ENCODE measurements at regions not wholly inside any gene's neighbourhood (a gene's known extent, or its start where the extent isn't known, plus 50 kb on each side); places are given as distances from the start of the nearest gene placed in this dataset.
A peak's percentile ranks its signal among the peaks of the same experiment; 100 is the strongest.
"Not testable (repeated sequence)": the region's sequence is repeated elsewhere in the genome, so short reads cannot be mapped to it uniquely, and the experiment has no call there.

DNA sequence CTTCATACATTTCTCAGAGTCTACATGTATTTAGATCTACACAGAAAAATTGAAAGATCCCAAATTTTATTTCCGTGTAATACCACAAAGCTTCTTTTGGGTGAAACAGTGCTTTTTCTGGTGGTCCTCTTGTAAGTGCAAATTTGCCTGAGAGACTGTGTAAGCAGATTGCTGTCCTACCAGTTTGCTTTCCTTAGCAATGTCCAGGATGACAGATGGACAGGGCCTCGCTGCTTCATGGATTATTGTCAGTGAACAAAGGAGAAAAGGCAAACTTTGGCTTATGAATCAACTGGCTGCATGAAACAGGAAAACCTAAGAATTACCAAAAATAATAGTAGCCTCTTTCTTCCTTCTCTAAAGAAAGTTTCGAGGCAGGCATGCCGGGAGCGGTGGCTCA, 82.6 kb upstream of the UBE2E1 start:
- no peaks in the 10 kb centered on the region for H3K9me3 ChIP-seq (ENCODE audit: low read length)
- no peak overlapping the region for H3K27ac ChIP-seq (ENCODE audit: low read length)
- no peaks in the 10 kb centered on the region for H3K27me3 ChIP-seq (ENCODE audit: low read length)
- no peaks in the 10 kb centered on the region for H3K36me3 ChIP-seq (ENCODE audit: insufficient read depth, low read length)
- H3K9ac ChIP-seq (ENCODE audit: low read length) = no peak overlapping the region
- H3K9me2 ChIP-seq (replicated peaks; ENCODE audit: insufficient read depth, low read length) = no peaks in the 10 kb centered on the region
- DNase-seq = no peak
- no peak overlapping the region for H2AFZ ChIP-seq (ENCODE audit: low read length)
- H3K4me2 ChIP-seq (ENCODE audit: low read depth, low read length, poor library complexity, severe bottlenecking) = no peak overlapping the region
- H3K4me1 ChIP-seq (ENCODE audit: low read length) = peaks cover 8% of the 10 kb centered on the region
- no peaks in the 10 kb centered on the region for H3K79me2 ChIP-seq (ENCODE audit: low read length)
- H4K20me1 ChIP-seq (ENCODE audit: insufficient read depth, low read depth, low read length) = no peaks in the 10 kb centered on the region
- H3K4me3 ChIP-seq (ENCODE audit: low read length) = no peak overlapping the region

DNA sequence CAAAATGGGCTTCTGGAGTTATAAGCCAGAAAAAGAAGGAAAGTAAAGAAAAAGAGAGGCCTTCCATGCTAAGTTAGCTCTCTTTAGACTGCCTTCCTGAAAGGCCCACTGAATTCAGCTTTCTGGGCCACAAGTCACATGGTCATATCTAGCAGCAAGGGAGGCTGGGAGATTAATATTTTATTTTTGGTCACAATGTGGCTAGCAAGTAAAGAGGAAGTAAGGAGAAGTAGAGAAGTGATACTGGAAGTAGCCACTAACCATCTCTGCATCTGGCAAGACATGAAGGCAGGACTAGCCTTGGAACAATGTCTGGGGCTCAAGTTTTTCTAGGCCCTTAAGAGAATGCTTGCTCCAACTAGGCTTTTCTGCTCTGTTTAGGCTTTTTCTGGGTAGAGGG, 81.8 kb upstream of the UBE2E1 start:
- no peaks in the 10 kb centered on the region for H3K79me2 ChIP-seq (ENCODE audit: low read length)
- H3K9me3 ChIP-seq (ENCODE audit: low read length) = no peaks in the 10 kb centered on the region
- H3K27me3 ChIP-seq (ENCODE audit: low read length) = no peaks in the 10 kb centered on the region
- peak; percentile 74 for DNase-seq
- H3K4me2 ChIP-seq (ENCODE audit: low read depth, low read length, poor library complexity, severe bottlenecking) = no peak overlapping the region
- peak overlapping the region; percentile 54; the same call in 1 of the 2 replicates for H2AFZ ChIP-seq (ENCODE audit: low read length)
- H3K4me1 ChIP-seq (ENCODE audit: low read length) = peaks cover 8% of the 10 kb centered on the region
- no peak overlapping the region for H3K4me3 ChIP-seq (ENCODE audit: low read length)
- no peak overlapping the region for H3K27ac ChIP-seq (ENCODE audit: low read length)
- H3K9me2 ChIP-seq (replicated peaks; ENCODE audit: insufficient read depth, low read length) = no peaks in the 10 kb centered on the region
- no peak overlapping the region for H3K9ac ChIP-seq (ENCODE audit: low read length)
- no peaks in the 10 kb centered on the region for H4K20me1 ChIP-seq (ENCODE audit: insufficient read depth, low read depth, low read length)
- no peaks in the 10 kb centered on the region for H3K36me3 ChIP-seq (ENCODE audit: insufficient read depth, low read length)

DNA sequence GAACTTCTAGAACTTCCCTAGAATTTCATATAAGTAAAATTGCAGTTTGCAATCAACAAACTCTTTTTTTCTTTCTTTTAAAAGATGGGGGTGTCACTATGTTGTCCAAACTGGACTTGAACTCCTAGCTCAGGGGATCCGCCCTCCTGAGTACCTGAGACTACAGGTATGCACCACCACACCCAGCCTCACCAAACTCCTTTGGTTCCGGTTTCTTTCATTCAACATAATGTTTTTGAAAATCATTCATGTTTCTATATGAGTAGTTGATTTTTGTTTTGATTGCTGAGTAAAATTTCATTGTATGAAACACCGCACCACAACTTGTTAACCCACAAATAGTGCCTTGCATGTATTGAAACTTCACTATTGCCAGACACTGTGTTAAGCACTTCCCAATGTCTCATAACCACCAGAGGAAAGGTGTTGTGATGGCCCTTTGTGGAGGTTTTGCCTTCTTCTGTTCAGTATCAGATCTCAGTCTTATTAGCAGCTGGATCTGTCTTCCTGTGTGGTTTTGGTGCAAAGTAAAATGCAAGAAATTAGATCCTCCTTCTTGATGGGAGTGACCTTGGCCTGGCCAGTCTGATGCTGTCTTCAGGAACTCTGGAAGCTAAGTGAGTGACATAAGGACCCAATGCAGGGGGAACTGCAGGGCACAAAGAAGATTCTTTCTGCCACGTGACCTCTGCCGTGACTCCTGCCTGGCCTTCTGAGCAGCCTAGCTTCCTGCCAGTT, 78.8 kb upstream of the UBE2E1 start:
- Histone ChIP-seq H3K27me3 (ENCODE audit: low read length) (no peaks in the 10 kb centered on the region), H3K4me2 (ENCODE audit: low read depth, low read length, poor library complexity, severe bottlenecking) (no peak overlapping the region), H3K9me2 (replicated peaks; ENCODE audit: insufficient read depth, low read length) (no peaks in the 10 kb centered on the region), H3K9ac (ENCODE audit: low read length) (no peak overlapping the region), H3K9me3 (ENCODE audit: low read length) (no peaks in the 10 kb centered on the region), H3K27ac (ENCODE audit: low read length) (no peak overlapping the region), H4K20me1 (ENCODE audit: insufficient read depth, low read depth, low read length) (no peaks in the 10 kb centered on the region), H2AFZ (ENCODE audit: low read length) (no peak overlapping the region), H3K36me3 (ENCODE audit: insufficient read depth, low read length) (no peaks in the 10 kb centered on the region), H3K79me2 (ENCODE audit: low read length) (no peaks in the 10 kb centered on the region), H3K4me3 (ENCODE audit: low read length) (no peak overlapping the region), H3K4me1 (ENCODE audit: low read length) (peaks cover 8% of the 10 kb centered on the region)
- DNase-seq = no peak

DNA sequence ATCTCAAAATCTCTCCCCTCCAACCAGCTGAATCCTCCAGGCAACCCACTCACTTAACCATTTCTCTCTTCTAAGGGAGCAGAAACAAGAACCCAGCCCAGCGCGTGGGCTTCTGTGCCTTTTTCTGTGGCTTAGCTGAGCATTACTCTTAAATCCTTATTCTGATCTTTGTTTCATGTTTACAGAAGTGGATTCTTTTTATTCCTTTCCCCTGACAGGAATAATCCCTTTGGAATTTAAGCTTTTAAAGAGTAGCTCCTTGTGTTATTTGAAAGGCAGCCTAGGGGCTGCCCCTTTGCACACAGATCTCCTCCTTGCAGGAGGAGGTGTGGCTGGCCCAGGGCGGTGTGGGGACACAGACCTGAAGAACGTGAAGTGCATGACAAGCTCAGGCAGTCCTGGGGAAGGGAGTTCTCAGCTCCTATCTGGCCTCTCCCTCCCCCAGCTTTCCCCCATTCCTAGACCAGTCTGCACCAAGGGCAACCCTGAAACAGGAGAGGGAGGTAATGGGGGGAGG, 77.1 kb upstream of the UBE2E1 start:
- no peak overlapping the region for H3K9ac ChIP-seq (ENCODE audit: low read length)
- H2AFZ ChIP-seq (ENCODE audit: low read length) = no peak overlapping the region
- no peaks in the 10 kb centered on the region for H3K9me2 ChIP-seq (replicated peaks; ENCODE audit: insufficient read depth, low read length)
- H3K27me3 ChIP-seq (ENCODE audit: low read length) = no peaks in the 10 kb centered on the region
- no peaks in the 10 kb centered on the region for H3K36me3 ChIP-seq (ENCODE audit: insufficient read depth, low read length)
- H4K20me1 ChIP-seq (ENCODE audit: insufficient read depth, low read depth, low read length) = no peaks in the 10 kb centered on the region
- no peak overlapping the region for H3K4me2 ChIP-seq (ENCODE audit: low read depth, low read length, poor library complexity, severe bottlenecking)
- no peaks in the 10 kb centered on the region for H3K9me3 ChIP-seq (ENCODE audit: low read length)
- DNase-seq = no peak
- H3K27ac ChIP-seq (ENCODE audit: low read length) = no peak overlapping the region
- H3K79me2 ChIP-seq (ENCODE audit: low read length) = no peaks in the 10 kb centered on the region
- H3K4me1 ChIP-seq (ENCODE audit: low read length) = peaks cover 7% of the 10 kb centered on the region
- no peak overlapping the region for H3K4me3 ChIP-seq (ENCODE audit: low read length)

DNA sequence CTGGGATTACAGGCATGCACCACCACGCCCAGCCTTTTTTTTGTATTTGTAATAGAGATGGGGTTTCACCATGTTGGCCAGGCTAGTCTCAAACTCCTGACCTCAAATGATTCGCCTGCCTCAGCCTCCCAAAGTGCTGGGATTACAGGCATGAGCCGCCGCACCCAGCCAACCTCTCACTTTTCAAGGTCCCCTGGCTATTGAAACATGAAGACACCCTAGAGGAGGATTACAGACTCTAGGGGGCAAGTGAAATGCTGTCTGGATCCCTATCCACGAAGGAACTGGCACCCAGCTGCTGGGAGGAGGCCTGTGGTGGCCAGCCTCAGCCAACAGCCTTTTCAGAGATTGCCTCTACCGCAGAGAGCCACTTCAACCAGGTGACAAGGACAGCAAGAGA, 76.4 kb upstream of the UBE2E1 start:
- not testable (repeated sequence) for H3K9me2 ChIP-seq (replicated peaks; ENCODE audit: insufficient read depth, low read length); H3K9me3 ChIP-seq (ENCODE audit: low read length); H3K27me3 ChIP-seq (ENCODE audit: low read length); H4K20me1 ChIP-seq (ENCODE audit: insufficient read depth, low read depth, low read length); H3K36me3 ChIP-seq (ENCODE audit: insufficient read depth, low read length); H2AFZ ChIP-seq (ENCODE audit: low read length); H3K9ac ChIP-seq (ENCODE audit: low read length); H3K27ac ChIP-seq (ENCODE audit: low read length); H3K4me3 ChIP-seq (ENCODE audit: low read length); H3K4me1 ChIP-seq (ENCODE audit: low read length); DNase-seq; H3K4me2 ChIP-seq (ENCODE audit: low read depth, low read length, poor library complexity, severe bottlenecking); H3K79me2 ChIP-seq (ENCODE audit: low read length)

DNA sequence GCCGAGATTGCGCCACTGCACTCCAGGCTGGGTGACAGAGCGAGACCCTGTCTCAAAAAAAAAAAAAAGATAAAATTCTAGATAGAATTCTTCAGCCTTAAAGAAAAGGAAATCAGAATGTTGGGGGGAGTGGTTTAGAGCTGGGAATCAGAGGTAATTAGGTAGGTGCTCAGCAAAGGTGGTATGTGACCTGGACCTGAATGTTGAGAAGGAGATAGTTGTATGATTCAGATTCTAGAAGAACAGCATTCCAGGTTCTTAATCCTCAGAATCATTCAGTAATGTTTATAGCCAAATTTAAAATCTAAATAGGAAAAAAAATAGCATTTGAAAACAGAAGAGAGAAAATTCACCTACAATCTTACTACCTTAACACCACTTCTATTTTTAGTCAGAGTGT, 71.3 kb upstream of the UBE2E1 start:
- Histone ChIP-seq H3K4me3 (ENCODE audit: low read length) (no peak overlapping the region), H3K4me2 (ENCODE audit: low read depth, low read length, poor library complexity, severe bottlenecking) (no peak overlapping the region), H3K9me3 (ENCODE audit: low read length) (no peaks in the 10 kb centered on the region), H3K27me3 (ENCODE audit: low read length) (no peaks in the 10 kb centered on the region), H3K79me2 (ENCODE audit: low read length) (no peaks in the 10 kb centered on the region), H3K27ac (ENCODE audit: low read length) (no peak overlapping the region), H3K4me1 (ENCODE audit: low read length) (no peaks in the 10 kb centered on the region), H2AFZ (ENCODE audit: low read length) (no peak overlapping the region), H3K9ac (ENCODE audit: low read length) (no peak overlapping the region), H3K9me2 (replicated peaks; ENCODE audit: insufficient read depth, low read length) (no peaks in the 10 kb centered on the region), H3K36me3 (ENCODE audit: insufficient read depth, low read length) (no peaks in the 10 kb centered on the region), H4K20me1 (ENCODE audit: insufficient read depth, low read depth, low read length) (no peaks in the 10 kb centered on the region)
- DNase-seq = no peak

DNA sequence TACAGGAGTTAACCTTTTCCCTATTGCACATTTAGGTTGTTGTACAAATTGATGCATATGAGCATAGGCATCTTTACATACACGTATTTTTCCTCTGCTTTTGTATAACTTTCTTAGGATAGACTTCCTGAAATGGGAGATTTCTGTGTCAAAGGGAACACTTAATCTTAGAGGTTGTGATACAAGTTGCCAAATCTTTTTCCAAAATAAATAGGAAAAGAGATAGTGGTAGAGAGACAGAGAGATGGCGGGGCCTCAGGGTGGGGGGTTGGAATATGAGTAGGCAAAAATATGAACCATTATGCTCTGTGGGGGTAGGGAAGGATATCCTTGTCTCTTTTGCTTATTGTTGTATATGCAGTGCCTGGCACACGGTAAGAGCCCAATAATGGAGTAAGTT, 70.7 kb upstream of the UBE2E1 start:
- no peaks in the 10 kb centered on the region for H4K20me1 ChIP-seq (ENCODE audit: insufficient read depth, low read depth, low read length)
- H3K36me3 ChIP-seq (ENCODE audit: insufficient read depth, low read length) = no peaks in the 10 kb centered on the region
- no peak overlapping the region for H3K27ac ChIP-seq (ENCODE audit: low read length)
- no peaks in the 10 kb centered on the region for H3K9me2 ChIP-seq (replicated peaks; ENCODE audit: insufficient read depth, low read length)
- no peak overlapping the region for H2AFZ ChIP-seq (ENCODE audit: low read length)
- H3K4me2 ChIP-seq (ENCODE audit: low read depth, low read length, poor library complexity, severe bottlenecking) = no peak overlapping the region
- H3K9ac ChIP-seq (ENCODE audit: low read length) = no peak overlapping the region
- no peaks in the 10 kb centered on the region for H3K4me1 ChIP-seq (ENCODE audit: low read length)
- no peaks in the 10 kb centered on the region for H3K9me3 ChIP-seq (ENCODE audit: low read length)
- DNase-seq = no peak
- H3K4me3 ChIP-seq (ENCODE audit: low read length) = no peak overlapping the region
- H3K27me3 ChIP-seq (ENCODE audit: low read length) = no peaks in the 10 kb centered on the region
- H3K79me2 ChIP-seq (ENCODE audit: low read length) = no peaks in the 10 kb centered on the region

DNA sequence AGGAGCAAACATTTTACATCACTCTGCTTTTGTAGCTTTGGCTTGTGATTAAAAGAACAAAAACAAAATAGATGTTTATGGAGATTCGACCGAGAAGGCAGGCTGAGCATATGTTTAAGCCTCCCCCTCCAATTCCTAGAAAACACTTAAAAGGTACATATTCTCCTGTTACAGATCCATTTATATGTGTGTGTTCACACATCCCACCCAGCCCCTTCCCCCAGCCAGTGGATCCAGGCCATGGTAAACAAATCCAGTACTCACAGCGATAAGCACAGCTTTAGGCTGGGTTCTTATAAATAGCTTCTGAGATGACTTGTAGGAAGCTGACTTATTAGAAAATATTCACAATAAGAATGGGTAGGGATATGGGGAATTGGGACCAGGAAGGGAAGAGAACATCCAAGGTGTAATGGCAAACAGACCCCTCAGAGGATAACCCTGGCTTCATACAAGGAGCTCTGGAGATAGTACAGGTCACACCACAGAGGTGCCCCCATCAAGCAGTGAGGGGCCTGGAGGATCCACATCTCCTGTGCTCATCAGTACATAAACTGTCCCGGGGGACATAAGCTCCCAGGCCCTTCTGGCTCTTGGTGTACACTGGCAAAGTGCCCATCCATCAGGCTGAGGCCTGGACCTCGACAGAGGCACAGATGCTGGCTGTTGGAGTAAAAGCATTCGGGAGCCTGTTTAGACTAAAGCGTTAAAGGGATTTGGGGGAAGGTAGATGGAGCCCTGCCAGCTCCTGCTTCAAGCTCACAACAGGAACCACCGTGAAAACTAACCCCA, 70.0 kb upstream of the UBE2E1 start:
- Histone ChIP-seq H3K9me3 (ENCODE audit: low read length) (no peaks in the 10 kb centered on the region), H3K9me2 (replicated peaks; ENCODE audit: insufficient read depth, low read length) (no peaks in the 10 kb centered on the region), H2AFZ (ENCODE audit: low read length) (no peak overlapping the region), H3K9ac (ENCODE audit: low read length) (no peak overlapping the region), H3K36me3 (ENCODE audit: insufficient read depth, low read length) (no peaks in the 10 kb centered on the region), H3K27ac (ENCODE audit: low read length) (no peak overlapping the region), H3K4me1 (ENCODE audit: low read length) (no peaks in the 10 kb centered on the region), H4K20me1 (ENCODE audit: insufficient read depth, low read depth, low read length) (no peaks in the 10 kb centered on the region), H3K27me3 (ENCODE audit: low read length) (no peaks in the 10 kb centered on the region), H3K4me2 (ENCODE audit: low read depth, low read length, poor library complexity, severe bottlenecking) (no peak overlapping the region), H3K4me3 (ENCODE audit: low read length) (no peak overlapping the region), H3K79me2 (ENCODE audit: low read length) (no peaks in the 10 kb centered on the region)
- no peak for DNase-seq

Data from Karpas-422 (cell line).